Tibial artery (tissue), 4 donors: ENCODE measurements at regions not wholly inside any gene's neighbourhood (a gene's known extent, or its start where the extent isn't known, plus 50 kb on each side); places are given as distances from the start of the nearest gene placed in this dataset.

Source experiments
- DNase-seq, 2 donors: peaks; one replicate each; pipeline ENCODE4 v3.0.0-alpha.2; 2019
- H3K27ac ChIP-seq, 2 donors: fragments of 200-600 bp; sonication (generic) in 1 of 2; 1 replicate in 1 of 2; 2 replicates in 1 of 2; pipeline ENCODE4 v1.5.1; 2018 to 2019; ENCODE audit warnings: mild to moderate bottlenecking in 1 of 2
- H3K27me3 ChIP-seq, 2 donors: fragments of 200-600 bp; sonication (generic) in 1 of 2; one replicate each; pipeline versions ENCODE4 v1.5.1 to v1.6.0; 2016 to 2019
- H3K36me3 ChIP-seq, 3 donors: fragments of 200-600 bp; sonication (generic) in 2 of 3; one replicate each; pipeline ENCODE4 v1.5.1; 2016 to 2019; ENCODE audit warnings: mild to moderate bottlenecking in 2 of 3
- H3K4me1 ChIP-seq, 4 donors: fragments of 200-600 bp; sonication (generic) in 2 of 4; 1 replicate in 3 of 4; 2 replicates in 1 of 4; pipeline ENCODE4 v1.5.1; 2016 to 2019
- H3K4me3 ChIP-seq, 2 donors: fragments of 200-600 bp; sonication (generic) in 1 of 2; 1 replicate in 1 of 2; 2 replicates in 1 of 2; pipeline ENCODE4 v1.5.1; 2018 to 2019; ENCODE audit warnings: mild to moderate bottlenecking in 2 of 2
- H3K9me3 ChIP-seq, 3 donors: fragments of 200-600 bp; sonication (generic) in 1 of 3; one replicate each; pipeline ENCODE4 v1.5.1; 2016 to 2019
- intact Hi-C: fragments of 100-400 bp; cut with DNase I; formaldehyde crosslinking; loops from one replicate; pipeline ENCODE4 v1.15.0; 2023; ENCODE audit warnings: low total_unique reads
- TF ChIP-seq, protein P1 (sequence below), 2 experiments: fragments of 200-600 bp in 1 of 2; fragments of 450-650 bp in 1 of 2; IDR thresholded peaks; one replicate each; pipeline ENCODE4 v1.5.1; 2017 to 2019; ENCODE audit warnings: antibody characterized with exemption in 2 of 2, mild to moderate bottlenecking in 1 of 2, moderate library complexity in 1 of 2

DNA sequence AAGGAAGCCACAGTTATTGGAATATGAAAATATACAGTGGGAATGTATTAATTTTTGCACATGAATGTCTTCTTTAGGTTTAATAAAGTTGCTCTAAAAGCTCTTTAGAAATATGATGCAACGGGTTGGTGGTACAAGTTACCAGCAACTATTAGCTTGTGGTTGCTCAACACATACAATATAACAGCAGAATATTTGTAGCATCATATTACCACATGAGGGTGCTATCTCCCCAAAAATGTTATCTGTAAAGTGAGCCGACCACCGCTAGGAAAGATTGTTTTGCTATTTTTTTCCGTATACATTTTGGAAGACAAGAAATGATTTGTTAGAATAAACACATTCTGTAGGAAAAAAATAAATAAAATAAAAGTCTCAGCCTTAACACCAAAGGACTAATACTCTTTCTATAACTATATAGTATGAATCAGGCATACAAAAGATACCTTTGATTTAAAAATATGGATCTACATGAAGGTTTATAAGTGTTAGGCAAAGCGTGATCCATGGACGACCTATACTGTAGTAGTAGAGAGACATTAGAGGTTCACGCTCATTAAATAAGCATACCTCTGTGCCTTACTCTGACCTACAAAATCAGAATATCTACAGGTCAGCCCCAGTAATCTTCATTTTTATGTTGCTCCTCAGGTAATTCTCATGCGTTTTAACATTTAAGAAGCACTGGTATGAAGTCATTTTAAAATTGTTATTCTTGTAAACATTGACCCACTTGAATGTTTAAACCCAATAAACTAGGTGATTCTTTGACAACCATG lies 1110.6 kb upstream of the ACVR2A start:
- no peak overlapping the region for H3K27ac ChIP-seq
- no peaks in the 10 kb centered on the region for H3K27me3 ChIP-seq
- no peak overlapping the region for H3K4me3 ChIP-seq
- H3K4me1 ChIP-seq: no peaks in the 10 kb centered on the region
- intact Hi-C loops: no loop called here
- no peak for DNase-seq
- H3K36me3 ChIP-seq: no peaks in the 10 kb centered on the region
- H3K9me3 ChIP-seq: no peaks in the 10 kb centered on the region
- TF ChIP-seq, protein P1, sequence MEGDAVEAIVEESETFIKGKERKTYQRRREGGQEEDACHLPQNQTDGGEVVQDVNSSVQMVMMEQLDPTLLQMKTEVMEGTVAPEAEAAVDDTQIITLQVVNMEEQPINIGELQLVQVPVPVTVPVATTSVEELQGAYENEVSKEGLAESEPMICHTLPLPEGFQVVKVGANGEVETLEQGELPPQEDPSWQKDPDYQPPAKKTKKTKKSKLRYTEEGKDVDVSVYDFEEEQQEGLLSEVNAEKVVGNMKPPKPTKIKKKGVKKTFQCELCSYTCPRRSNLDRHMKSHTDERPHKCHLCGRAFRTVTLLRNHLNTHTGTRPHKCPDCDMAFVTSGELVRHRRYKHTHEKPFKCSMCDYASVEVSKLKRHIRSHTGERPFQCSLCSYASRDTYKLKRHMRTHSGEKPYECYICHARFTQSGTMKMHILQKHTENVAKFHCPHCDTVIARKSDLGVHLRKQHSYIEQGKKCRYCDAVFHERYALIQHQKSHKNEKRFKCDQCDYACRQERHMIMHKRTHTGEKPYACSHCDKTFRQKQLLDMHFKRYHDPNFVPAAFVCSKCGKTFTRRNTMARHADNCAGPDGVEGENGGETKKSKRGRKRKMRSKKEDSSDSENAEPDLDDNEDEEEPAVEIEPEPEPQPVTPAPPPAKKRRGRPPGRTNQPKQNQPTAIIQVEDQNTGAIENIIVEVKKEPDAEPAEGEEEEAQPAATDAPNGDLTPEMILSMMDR (IDR thresholded peaks at IDR 0.05): peak; percentile 34 to 42

DNA sequence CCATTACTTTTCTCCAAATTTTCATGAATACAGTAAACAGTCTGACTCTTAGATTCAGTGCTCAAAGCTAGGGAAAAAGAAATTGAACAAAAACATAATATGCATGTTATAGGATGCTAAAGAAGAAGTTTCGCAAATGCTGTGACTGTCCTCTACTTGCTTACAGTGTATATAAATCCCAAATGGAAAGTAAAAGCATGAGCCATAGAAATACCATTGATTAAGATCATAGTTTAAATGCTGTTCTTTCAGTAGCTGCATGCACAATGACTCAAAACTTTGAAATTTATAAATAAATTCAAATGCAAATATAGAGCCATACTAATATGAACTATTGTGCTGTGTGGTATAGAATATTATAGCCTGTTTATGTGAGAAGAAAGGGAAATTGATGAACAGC lies 1113.9 kb upstream of the ACVR2A start:
- no peaks in the 10 kb centered on the region for H3K36me3 ChIP-seq
- no peaks in the 10 kb centered on the region for H3K27me3 ChIP-seq
- intact Hi-C loops: no loop called here
- DNase-seq: no peak
- no peak overlapping the region for H3K4me3 ChIP-seq
- H3K4me1 ChIP-seq: no peaks in the 10 kb centered on the region
- TF ChIP-seq, protein P1 (IDR thresholded peaks at IDR 0.05): no peak
- H3K27ac ChIP-seq: no peak overlapping the region
- no peaks in the 10 kb centered on the region for H3K9me3 ChIP-seq

DNA sequence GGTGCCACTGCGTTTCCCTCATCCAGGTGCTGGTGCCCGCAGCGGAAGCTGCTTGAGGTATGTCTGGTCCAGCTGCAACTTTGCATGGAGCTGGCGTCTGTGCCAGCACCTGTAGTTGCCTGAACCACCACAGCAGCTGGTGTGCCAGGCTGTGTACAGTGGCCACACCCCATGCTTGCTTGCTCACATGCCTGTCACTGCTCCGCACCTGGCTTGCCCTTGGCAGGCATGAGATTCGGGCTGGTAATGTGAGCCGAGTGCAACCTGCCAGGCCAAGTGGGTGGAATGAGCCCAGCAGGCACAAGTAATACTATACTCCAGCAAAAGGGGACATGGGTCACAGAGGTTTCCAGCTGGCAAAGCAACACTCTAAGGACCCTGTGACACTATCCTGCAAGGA lies 1123.3 kb upstream of the ACVR2A start:
- intact Hi-C loops: no loop called here
- Histone ChIP-seq H3K27me3 (peaks cover 0 to 2% of the 10 kb centered on the region in 2 donors), H3K36me3 (no peaks in the 10 kb centered on the region), H3K4me1 (no peaks in the 10 kb centered on the region), H3K27ac (no peak overlapping the region), H3K4me3 (no peak overlapping the region), H3K9me3 (peaks cover 0 to 10% (median 3%) of the 10 kb centered on the region in 3 donors)
- TF ChIP-seq, protein P1 (IDR thresholded peaks at IDR 0.05): no peak
- DNase-seq: no peak

DNA sequence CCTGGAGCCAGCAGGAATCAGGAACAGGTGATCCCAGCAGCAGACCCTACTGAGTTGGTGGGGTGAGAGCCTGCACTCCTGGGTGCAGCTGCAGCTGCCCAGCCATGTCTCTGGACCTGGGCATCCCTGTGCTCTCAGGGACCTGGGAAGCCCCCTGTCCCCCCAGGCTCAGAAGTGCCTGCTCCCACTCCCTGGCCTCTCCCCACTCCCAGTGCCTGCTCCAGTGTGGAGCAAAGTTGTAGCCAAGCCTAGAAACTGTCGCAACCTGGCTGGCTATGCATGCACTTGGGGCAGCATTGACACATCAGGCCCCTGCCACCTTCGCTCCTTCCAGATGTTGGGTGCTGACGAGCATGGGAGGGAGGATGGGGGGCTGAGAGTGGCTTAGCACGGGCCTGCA lies 1124.7 kb upstream of the ACVR2A start:
- H3K9me3 ChIP-seq: peaks cover 0 to 10% (median 3%) of the 10 kb centered on the region in 3 donors
- H3K36me3 ChIP-seq: no peaks in the 10 kb centered on the region
- H3K27me3 ChIP-seq: peaks cover 0 to 2% of the 10 kb centered on the region in 2 donors
- intact Hi-C loops: no loop called here
- DNase-seq: no peak
- H3K27ac ChIP-seq: no peak overlapping the region
- H3K4me3 ChIP-seq: no peak overlapping the region
- TF ChIP-seq, protein P1 (IDR thresholded peaks at IDR 0.05): no peak
- H3K4me1 ChIP-seq: no peaks in the 10 kb centered on the region

DNA sequence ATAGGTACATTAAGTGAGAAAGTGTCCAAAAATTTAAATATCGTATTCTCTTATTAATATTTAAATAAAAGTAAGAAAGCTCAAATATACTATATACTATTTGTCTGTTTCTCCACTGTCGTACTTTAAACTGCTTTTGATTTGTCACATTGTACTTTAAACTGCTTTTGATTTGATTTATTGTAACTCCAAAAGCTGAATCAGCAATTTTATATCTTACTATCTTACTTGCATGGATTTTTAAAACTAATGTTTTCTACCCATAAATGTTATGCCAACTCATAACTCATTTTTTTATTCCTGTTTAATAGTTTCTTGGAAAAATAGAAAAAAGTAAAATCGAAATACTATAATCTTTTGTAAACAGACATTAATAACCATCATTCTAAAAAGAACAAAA lies 1128.2 kb upstream of the ACVR2A start:
- no peak overlapping the region for H3K4me3 ChIP-seq
- H3K4me1 ChIP-seq: no peaks in the 10 kb centered on the region
- intact Hi-C loops: no loop called here
- no peaks in the 10 kb centered on the region for H3K36me3 ChIP-seq
- H3K27ac ChIP-seq: no peak overlapping the region
- H3K27me3 ChIP-seq: peaks cover 0 to 2% of the 10 kb centered on the region in 2 donors
- TF ChIP-seq, protein P1 (IDR thresholded peaks at IDR 0.05): no peak
- peaks cover 0 to 13% (median 3%) of the 10 kb centered on the region in 3 donors for H3K9me3 ChIP-seq
- no peak for DNase-seq
